HG03575 (cell line): ENCODE measurements at regions not wholly inside any gene's neighbourhood (a gene's known extent, or its start where the extent isn't known, plus 50 kb on each side); places are given as distances from the start of the nearest gene placed in this dataset.
"Not testable (repeated sequence)": the region's sequence is repeated elsewhere in the genome, so short reads cannot be mapped to it uniquely, and the experiment has no call there.

Experiments
- ATAC-seq: cut with Tn5 transposase; IDR thresholded peaks from one replicate; pipeline ENCODE4 v1.9.1; 2021; ENCODE audit not compliant: unreplicated experiment, insufficient number of reproducible peaks, low FRiP score; ENCODE audit errors: extremely low read depth

- no peak for ATAC-seq
Observed at GRCh38 chr5:154601014-154601413, 123.0 kb upstream of the HAND1 start.

GRCh38 chr5:154598021-154598420, 120.0 kb upstream of the HAND1 start:
- no peak for ATAC-seq

GRCh38 chr5:154596844-154597243, 118.8 kb upstream of the HAND1 start:
- not testable (repeated sequence) for ATAC-seq

GRCh38 chr5:154595662-154596061, 117.6 kb upstream of the HAND1 start:
- ATAC-seq = no peak

GRCh38 chr5:154593796-154594195, 115.8 kb upstream of the HAND1 start:
- ATAC-seq = no peak

- no peak for ATAC-seq
Observed at GRCh38 chr5:154593071-154593470, 115.0 kb upstream of the HAND1 start.

GRCh38 chr5:154590093-154590724, 112.2 kb upstream of the HAND1 start:
- ATAC-seq = no peak

GRCh38 chr5:154589511-154589910, 111.5 kb upstream of the HAND1 start:
- ATAC-seq = no peak

- ATAC-seq = not testable (repeated sequence)
Observed at GRCh38 chr5:154588833-154589425, 110.9 kb upstream of the HAND1 start.

- no peak for ATAC-seq
Observed at GRCh38 chr5:154588091-154588774, 110.2 kb upstream of the HAND1 start.

GRCh38 chr5:154587123-154588026, 109.3 kb upstream of the HAND1 start:
- no peak for ATAC-seq

- no peak for ATAC-seq
Observed at GRCh38 chr5:154583671-154584177, 105.7 kb upstream of the HAND1 start.

- no peak for ATAC-seq
Observed at GRCh38 chr5:154580422-154580821, 102.4 kb upstream of the HAND1 start.

- no peak for ATAC-seq
Observed at GRCh38 chr5:154577416-154577815, 99.4 kb upstream of the HAND1 start.

- no peak for ATAC-seq
Observed at GRCh38 chr5:154576429-154576806, 98.4 kb upstream of the HAND1 start.

GRCh38 chr5:154575546-154576428, 97.8 kb upstream of the HAND1 start:
- peak; percentile 87 for ATAC-seq

- ATAC-seq = no peak
Observed at GRCh38 chr5:154573011-154573410, 95.0 kb upstream of the HAND1 start.

- no peak for ATAC-seq
Observed at GRCh38 chr5:154571325-154572035, 93.5 kb upstream of the HAND1 start.
